ENCODE measurements at regions not wholly inside any gene's neighbourhood (a gene's known extent, or its start where the extent isn't known, plus 50 kb on each side); places are given as distances from the start of the nearest gene placed in this dataset.

- no peak for TF ChIP-seq CTCF (IDR thresholded peaks at IDR 0.05; ENCODE audit: low read depth, low read length, missing input control)
- TF ChIP-seq, protein P1, sequence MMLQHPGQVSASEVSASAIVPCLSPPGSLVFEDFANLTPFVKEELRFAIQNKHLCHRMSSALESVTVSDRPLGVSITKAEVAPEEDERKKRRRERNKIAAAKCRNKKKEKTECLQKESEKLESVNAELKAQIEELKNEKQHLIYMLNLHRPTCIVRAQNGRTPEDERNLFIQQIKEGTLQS (IDR thresholded peaks at IDR 0.05): no peak
- TF ChIP-seq, protein P2, sequence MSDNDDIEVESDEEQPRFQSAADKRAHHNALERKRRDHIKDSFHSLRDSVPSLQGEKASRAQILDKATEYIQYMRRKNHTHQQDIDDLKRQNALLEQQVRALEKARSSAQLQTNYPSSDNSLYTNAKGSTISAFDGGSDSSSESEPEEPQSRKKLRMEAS (IDR thresholded peaks at IDR 0.05): no peak
Observed at GRCh38 chr3:191775451-191776233, 314.7 kb downstream of the PYDC2 start.

Measured in liver (tissue), 3 donors.